WTC11 (cell line): ENCODE measurements at regions not wholly inside any gene's neighbourhood (a gene's known extent, or its start where the extent isn't known, plus 50 kb on each side); places are given as distances from the start of the nearest gene placed in this dataset.

ENCODE experiments used
- ATAC-seq: fragments of 200-7000 bp; cut with Tn5 transposase; 2 replicates; pipeline ENCODE4 v1.10.0; 2021; ENCODE audit warnings: mild to moderate bottlenecking, moderate library complexity
- CTCF ChIA-PET: fragments of 300-600 bp; sonication (Branson Sonifier 250); formaldehyde crosslinking; loops from one replicate; lab custom pipeline; 2021; ENCODE audit warnings: antibody characterized with exemption; lab: Charles Lee
- POLR2A ChIA-PET: fragments of 350-600 bp; sonication (Branson Sonifier 250); formaldehyde crosslinking; loops from one replicate; lab custom pipeline; 2021; ENCODE audit warnings: antibody characterized with exemption; lab: Charles Lee
- DNase-seq: peaks from one replicate; pipeline ENCODE4 v3.0.0; 2021; ENCODE audit warnings: low spot score
- H3K27ac Mint-ChIP-seq: 2 replicates; pipeline ENCODE4 v1.8.0; 2021; ENCODE audit warnings: mixed read lengths
- H3K27me3 Mint-ChIP-seq: 2 replicates; pipeline ENCODE4 v1.8.0; 2021; ENCODE audit warnings: low read depth, mild to moderate bottlenecking, moderate library complexity, mixed read lengths
- H3K36me3 Mint-ChIP-seq: 2 replicates; pipeline ENCODE4 v1.8.0; 2021; ENCODE audit warnings: mixed read lengths
- H3K4me1 Mint-ChIP-seq: 2 replicates; pipeline ENCODE4 v1.8.0; 2022; ENCODE audit warnings: mixed read lengths
- H3K4me3 Mint-ChIP-seq: 2 replicates; pipeline ENCODE4 v1.8.0; 2021; ENCODE audit warnings: mild to moderate bottlenecking, moderate library complexity, mixed read lengths
- H3K9me3 Mint-ChIP-seq: 2 replicates; pipeline ENCODE4 v1.8.0; 2021; ENCODE audit warnings: mixed read lengths
- CDX4 ChIP-seq: fragments of 250-450 bp; sonication (Bioruptor Pico); IDR thresholded peaks from 2 replicates; pipeline ENCODE4 v1.9.0; 2021; ENCODE audit warnings: moderate library complexity, mild to moderate bottlenecking, inconsistent platforms, borderline replicate concordance
- CREM ChIP-seq: sonication (generic); formaldehyde crosslinking; IDR thresholded peaks from 2 replicates; pipeline ENCODE4 v1.8.1; 2022; ENCODE audit warnings: mild to moderate bottlenecking, missing genetic modification reagents, moderate library complexity
- E2F5 ChIP-seq: sonication (generic); formaldehyde crosslinking; IDR thresholded peaks from 2 replicates; pipeline ENCODE4 v1.8.1; 2022; ENCODE audit warnings: mild to moderate bottlenecking, moderate library complexity, missing genetic modification reagents
- ELF4 ChIP-seq: sonication (generic); formaldehyde crosslinking; IDR thresholded peaks from 2 replicates; pipeline ENCODE4 v1.8.1; 2022; ENCODE audit warnings: low read depth, mild to moderate bottlenecking, moderate library complexity, missing genetic modification reagents
- ETV6 ChIP-seq: sonication (generic); formaldehyde crosslinking; IDR thresholded peaks from 2 replicates; pipeline ENCODE4 v1.8.1; 2022; ENCODE audit warnings: mild to moderate bottlenecking, missing genetic modification reagents
- FOXJ3 ChIP-seq: sonication (generic); formaldehyde crosslinking; IDR thresholded peaks from 2 replicates; pipeline ENCODE4 v1.9.0; 2021; ENCODE audit warnings: missing genetic modification reagents, mild to moderate bottlenecking, borderline replicate concordance
- GABPB1 ChIP-seq: sonication (generic); formaldehyde crosslinking; IDR thresholded peaks from 2 replicates; pipeline ENCODE4 v1.8.1; 2023; ENCODE audit warnings: mild to moderate bottlenecking, missing genetic modification reagents
- MLX ChIP-seq: sonication (generic); formaldehyde crosslinking; IDR thresholded peaks from 2 replicates; pipeline ENCODE4 v1.8.1; 2023; ENCODE audit warnings: mild to moderate bottlenecking, missing genetic modification reagents, moderate library complexity
- SOX15 ChIP-seq: fragments of 250-450 bp; sonication (Bioruptor Pico); IDR thresholded peaks from 2 replicates; pipeline ENCODE4 v1.9.0; 2021; ENCODE audit warnings: mild to moderate bottlenecking
- TP53 ChIP-seq: sonication (generic); formaldehyde crosslinking; IDR thresholded peaks from 2 replicates; pipeline ENCODE4 v1.8.1; 2023; ENCODE audit warnings: mild to moderate bottlenecking, missing genetic modification reagents
- ZNF121 ChIP-seq: sonication (generic); formaldehyde crosslinking; IDR thresholded peaks from 2 replicates; pipeline ENCODE4 v1.8.0; 2023; ENCODE audit warnings: missing genetic modification reagents
- ZNF396 ChIP-seq: fragments of 250-450 bp; sonication (Bioruptor Pico); IDR thresholded peaks from 2 replicates; pipeline ENCODE4 v1.8.0; 2021; ENCODE audit warnings: mild to moderate bottlenecking, moderate library complexity, borderline replicate concordance
- ZNF416 ChIP-seq: fragments of 250-450 bp; sonication (Bioruptor Pico); IDR thresholded peaks from 2 replicates; pipeline ENCODE4 v1.9.0; 2021; ENCODE audit warnings: mild to moderate bottlenecking, inconsistent platforms
- ZNF671 ChIP-seq: fragments of 250-450 bp; sonication (Bioruptor Pico); IDR thresholded peaks from 2 replicates; pipeline ENCODE4 v1.8.0; 2021; ENCODE audit warnings: mild to moderate bottlenecking
- TF ChIP-seq, protein P1 (sequence below): sonication (generic); formaldehyde crosslinking; conservative IDR thresholded peaks from 2 replicates; pipeline ENCODE4 v1.8.1; 2023; ENCODE audit warnings: mild to moderate bottlenecking, low read depth, missing genetic modification reagents, moderate library complexity
- TF ChIP-seq, protein P2 (sequence below): fragments of 250-450 bp; sonication (Bioruptor Pico); IDR thresholded peaks from 2 replicates; pipeline ENCODE4 v2.1.2; 2022; ENCODE audit warnings: mild to moderate bottlenecking, moderate library complexity
- TF ChIP-seq, protein P3 (sequence below): sonication (generic); formaldehyde crosslinking; IDR thresholded peaks from 2 replicates; pipeline ENCODE4 v1.8.1; 2023; ENCODE audit warnings: mild to moderate bottlenecking, missing genetic modification reagents
- TF ChIP-seq, protein P4 (sequence below): sonication (generic); formaldehyde crosslinking; IDR thresholded peaks from 2 replicates; pipeline ENCODE4 v1.8.1; 2022; ENCODE audit warnings: missing genetic modification reagents, borderline replicate concordance
- TF ChIP-seq, protein P5 (sequence below): sonication (generic); formaldehyde crosslinking; IDR thresholded peaks from 2 replicates; pipeline ENCODE4 v1.8.0; 2022; ENCODE audit warnings: mild to moderate bottlenecking, missing genetic modification reagents

DNA sequence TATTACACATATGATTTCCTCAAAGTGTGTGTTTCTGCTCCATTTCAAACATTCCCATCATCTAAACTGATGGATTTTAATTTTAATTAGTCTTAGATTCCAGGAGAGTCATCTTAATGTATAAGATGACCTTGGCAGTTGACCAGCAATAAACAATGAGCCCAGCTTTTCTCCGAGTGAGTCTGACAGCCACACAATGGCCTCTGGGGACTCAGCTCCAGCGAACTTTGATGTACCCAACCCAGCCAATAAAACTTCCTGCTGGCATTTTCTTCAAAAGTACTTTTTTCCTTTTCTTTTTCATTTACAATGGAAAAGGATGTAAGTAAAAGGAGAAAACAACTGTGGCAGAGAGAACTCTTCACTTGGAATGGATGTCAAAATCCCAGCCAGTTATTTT lies 139.1 kb upstream of the CTBP2 start (continued):
- TF ChIP-seq, protein P1, sequence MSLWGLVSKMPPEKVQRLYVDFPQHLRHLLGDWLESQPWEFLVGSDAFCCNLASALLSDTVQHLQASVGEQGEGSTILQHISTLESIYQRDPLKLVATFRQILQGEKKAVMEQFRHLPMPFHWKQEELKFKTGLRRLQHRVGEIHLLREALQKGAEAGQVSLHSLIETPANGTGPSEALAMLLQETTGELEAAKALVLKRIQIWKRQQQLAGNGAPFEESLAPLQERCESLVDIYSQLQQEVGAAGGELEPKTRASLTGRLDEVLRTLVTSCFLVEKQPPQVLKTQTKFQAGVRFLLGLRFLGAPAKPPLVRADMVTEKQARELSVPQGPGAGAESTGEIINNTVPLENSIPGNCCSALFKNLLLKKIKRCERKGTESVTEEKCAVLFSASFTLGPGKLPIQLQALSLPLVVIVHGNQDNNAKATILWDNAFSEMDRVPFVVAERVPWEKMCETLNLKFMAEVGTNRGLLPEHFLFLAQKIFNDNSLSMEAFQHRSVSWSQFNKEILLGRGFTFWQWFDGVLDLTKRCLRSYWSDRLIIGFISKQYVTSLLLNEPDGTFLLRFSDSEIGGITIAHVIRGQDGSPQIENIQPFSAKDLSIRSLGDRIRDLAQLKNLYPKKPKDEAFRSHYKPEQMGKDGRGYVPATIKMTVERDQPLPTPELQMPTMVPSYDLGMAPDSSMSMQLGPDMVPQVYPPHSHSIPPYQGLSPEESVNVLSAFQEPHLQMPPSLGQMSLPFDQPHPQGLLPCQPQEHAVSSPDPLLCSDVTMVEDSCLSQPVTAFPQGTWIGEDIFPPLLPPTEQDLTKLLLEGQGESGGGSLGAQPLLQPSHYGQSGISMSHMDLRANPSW (CRISPR knock-in tag): no peak
- TF ChIP-seq, protein P2, sequence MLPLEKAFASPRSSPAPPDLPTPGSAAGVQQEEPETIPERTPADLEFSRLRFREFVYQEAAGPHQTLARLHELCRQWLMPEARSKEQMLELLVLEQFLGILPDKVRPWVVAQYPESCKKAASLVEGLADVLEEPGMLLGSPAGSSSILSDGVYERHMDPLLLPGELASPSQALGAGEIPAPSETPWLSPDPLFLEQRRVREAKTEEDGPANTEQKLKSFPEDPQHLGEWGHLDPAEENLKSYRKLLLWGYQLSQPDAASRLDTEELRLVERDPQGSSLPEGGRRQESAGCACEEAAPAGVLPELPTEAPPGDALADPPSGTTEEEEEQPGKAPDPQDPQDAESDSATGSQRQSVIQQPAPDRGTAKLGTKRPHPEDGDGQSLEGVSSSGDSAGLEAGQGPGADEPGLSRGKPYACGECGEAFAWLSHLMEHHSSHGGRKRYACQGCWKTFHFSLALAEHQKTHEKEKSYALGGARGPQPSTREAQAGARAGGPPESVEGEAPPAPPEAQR (CRISPR knock-in tag): no peak
- TF ChIP-seq ZNF671 (CRISPR knock-in tag): no peak
- TF ChIP-seq, protein P3, sequence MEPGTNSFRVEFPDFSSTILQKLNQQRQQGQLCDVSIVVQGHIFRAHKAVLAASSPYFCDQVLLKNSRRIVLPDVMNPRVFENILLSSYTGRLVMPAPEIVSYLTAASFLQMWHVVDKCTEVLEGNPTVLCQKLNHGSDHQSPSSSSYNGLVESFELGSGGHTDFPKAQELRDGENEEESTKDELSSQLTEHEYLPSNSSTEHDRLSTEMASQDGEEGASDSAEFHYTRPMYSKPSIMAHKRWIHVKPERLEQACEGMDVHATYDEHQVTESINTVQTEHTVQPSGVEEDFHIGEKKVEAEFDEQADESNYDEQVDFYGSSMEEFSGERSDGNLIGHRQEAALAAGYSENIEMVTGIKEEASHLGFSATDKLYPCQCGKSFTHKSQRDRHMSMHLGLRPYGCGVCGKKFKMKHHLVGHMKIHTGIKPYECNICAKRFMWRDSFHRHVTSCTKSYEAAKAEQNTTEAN: no peak

DNA sequence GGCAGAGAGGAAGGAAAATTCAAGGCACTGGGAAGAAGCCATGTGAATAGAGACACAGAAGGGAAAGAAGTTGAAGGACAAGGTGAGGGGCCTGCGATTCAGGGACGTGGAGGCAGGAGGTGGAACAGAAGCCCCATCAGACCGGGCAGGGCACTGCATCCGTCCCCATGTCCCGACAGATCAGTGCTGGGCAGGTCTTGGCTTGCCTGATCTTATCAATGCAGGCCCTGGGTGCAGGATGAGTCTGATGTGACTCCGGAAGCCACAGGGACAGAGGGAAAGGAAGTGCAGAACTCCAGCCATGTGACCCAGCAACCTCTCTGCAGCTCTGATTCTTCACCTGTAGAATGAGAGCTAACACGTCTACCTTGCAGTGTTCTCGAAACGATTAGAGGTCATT lies 136.2 kb upstream of the CTBP2 start:
- peaks cover 5% of the 10 kb centered on the region; the same call in 1 of the 2 replicates for H3K9me3 Mint-ChIP-seq
- no peak for DNase-seq
- H3K36me3 Mint-ChIP-seq: no peaks in the 10 kb centered on the region
- no peaks in the 10 kb centered on the region for H3K4me1 Mint-ChIP-seq
- TF ChIP-seq FOXJ3: no peak
- no peak for TF ChIP-seq TP53 (CRISPR knock-in tag)
- TF ChIP-seq ETV6 (CRISPR knock-in tag): no peak
- no peak for TF ChIP-seq CDX4 (CRISPR knock-in tag)
- TF ChIP-seq GABPB1 (CRISPR knock-in tag): no peak
- TF ChIP-seq, protein P4, sequence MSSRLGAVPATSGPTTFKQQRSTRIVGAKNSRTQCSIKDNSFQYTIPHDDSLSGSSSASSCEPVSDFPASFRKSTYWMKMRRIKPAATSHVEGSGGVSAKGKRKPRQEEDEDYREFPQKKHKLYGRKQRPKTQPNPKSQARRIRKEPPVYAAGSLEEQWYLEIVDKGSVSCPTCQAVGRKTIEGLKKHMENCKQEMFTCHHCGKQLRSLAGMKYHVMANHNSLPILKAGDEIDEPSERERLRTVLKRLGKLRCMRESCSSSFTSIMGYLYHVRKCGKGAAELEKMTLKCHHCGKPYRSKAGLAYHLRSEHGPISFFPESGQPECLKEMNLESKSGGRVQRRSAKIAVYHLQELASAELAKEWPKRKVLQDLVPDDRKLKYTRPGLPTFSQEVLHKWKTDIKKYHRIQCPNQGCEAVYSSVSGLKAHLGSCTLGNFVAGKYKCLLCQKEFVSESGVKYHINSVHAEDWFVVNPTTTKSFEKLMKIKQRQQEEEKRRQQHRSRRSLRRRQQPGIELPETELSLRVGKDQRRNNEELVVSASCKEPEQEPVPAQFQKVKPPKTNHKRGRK (CRISPR knock-in tag): no peak
- no peak for TF ChIP-seq E2F5
- TF ChIP-seq ZNF121 (CRISPR knock-in tag): no peak
- TF ChIP-seq, protein P5, sequence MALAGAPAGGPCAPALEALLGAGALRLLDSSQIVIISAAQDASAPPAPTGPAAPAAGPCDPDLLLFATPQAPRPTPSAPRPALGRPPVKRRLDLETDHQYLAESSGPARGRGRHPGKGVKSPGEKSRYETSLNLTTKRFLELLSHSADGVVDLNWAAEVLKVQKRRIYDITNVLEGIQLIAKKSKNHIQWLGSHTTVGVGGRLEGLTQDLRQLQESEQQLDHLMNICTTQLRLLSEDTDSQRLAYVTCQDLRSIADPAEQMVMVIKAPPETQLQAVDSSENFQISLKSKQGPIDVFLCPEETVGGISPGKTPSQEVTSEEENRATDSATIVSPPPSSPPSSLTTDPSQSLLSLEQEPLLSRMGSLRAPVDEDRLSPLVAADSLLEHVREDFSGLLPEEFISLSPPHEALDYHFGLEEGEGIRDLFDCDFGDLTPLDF (CRISPR knock-in tag): no peak
- TF ChIP-seq ELF4 (CRISPR knock-in tag): no peak
- TF ChIP-seq MLX: no peak
- TF ChIP-seq SOX15 (CRISPR knock-in tag): no peak
- no peak for TF ChIP-seq ZNF416 (CRISPR knock-in tag)
- TF ChIP-seq CREM (CRISPR knock-in tag): no peak
- TF ChIP-seq ZNF396 (CRISPR knock-in tag): no peak
- CTCF ChIA-PET: no interaction called here
- no peak overlapping the region for H3K27ac Mint-ChIP-seq
- no peak for ATAC-seq
- POLR2A ChIA-PET: no interaction called here
- H3K27me3 Mint-ChIP-seq: peaks cover 5% of the 10 kb centered on the region; the same call in 1 of the 2 replicates
- H3K4me3 Mint-ChIP-seq: no peak overlapping the region
